Calu3 (cell line): ENCODE measurements at regions not wholly inside any gene's neighbourhood (a gene's known extent, or its start where the extent isn't known, plus 50 kb on each side); places are given as distances from the start of the nearest gene placed in this dataset.
"Not testable (repeated sequence)": the region's sequence is repeated elsewhere in the genome, so short reads cannot be mapped to it uniquely, and the experiment has no call there.

ENCODE experiments used
- BruUV-seq: library from RNA; stranded (reverse); fragments of 400-500 nt; replicated peaks from 2 replicates; lab custom pipeline; 2021; lab: Mats Ljungman, UMichigan
- CTCF ChIA-PET: fragments of 300-600 bp; sonication (Branson Sonifier 250); formaldehyde crosslinking; loops from one replicate; lab custom pipeline; 2022; ENCODE audit warnings: antibody characterized with exemption; lab: Charles Lee
- DNase-seq: peaks from one replicate; pipeline ENCODE4 v3.0.0; 2022
- H3K27ac Mint-ChIP-seq: one replicate; pipeline ENCODE4 v1.8.0; 2022; ENCODE audit warnings: mixed read lengths; ENCODE audit not compliant: unreplicated experiment
- H3K27me3 Mint-ChIP-seq: one replicate; pipeline ENCODE4 v1.8.0; 2022; ENCODE audit warnings: mixed read lengths; ENCODE audit not compliant: unreplicated experiment
- H3K36me3 Mint-ChIP-seq: one replicate; pipeline ENCODE4 v1.8.0; 2022; ENCODE audit warnings: mild to moderate bottlenecking, moderate library complexity, mixed read lengths; ENCODE audit not compliant: insufficient read depth, unreplicated experiment
- H3K4me1 Mint-ChIP-seq: one replicate; pipeline ENCODE4 v1.8.0; 2022; ENCODE audit warnings: mild to moderate bottlenecking, low read depth, mixed read lengths; ENCODE audit not compliant: unreplicated experiment
- H3K4me3 Mint-ChIP-seq: one replicate; pipeline ENCODE4 v1.8.0; 2022; ENCODE audit warnings: mild to moderate bottlenecking, low read depth, moderate library complexity, mixed read lengths; ENCODE audit not compliant: unreplicated experiment
- H3K9me3 Mint-ChIP-seq: one replicate; pipeline ENCODE4 v1.8.0; 2022; ENCODE audit warnings: low read depth, mixed read lengths; ENCODE audit not compliant: unreplicated experiment
- CTCF ChIP-seq: fragments of 200-600 bp; IDR thresholded peaks from one replicate; pipeline ENCODE4 v1.8.0; 2022; ENCODE audit warnings: antibody characterized with exemption; ENCODE audit not compliant: unreplicated experiment
- intact Hi-C: fragments of 100-400 bp; cut with micrococcal nuclease; formaldehyde crosslinking; loops from one replicate; pipeline ENCODE4 v1.10.0; 2022; ENCODE audit not compliant: unreplicated experiment

DNA sequence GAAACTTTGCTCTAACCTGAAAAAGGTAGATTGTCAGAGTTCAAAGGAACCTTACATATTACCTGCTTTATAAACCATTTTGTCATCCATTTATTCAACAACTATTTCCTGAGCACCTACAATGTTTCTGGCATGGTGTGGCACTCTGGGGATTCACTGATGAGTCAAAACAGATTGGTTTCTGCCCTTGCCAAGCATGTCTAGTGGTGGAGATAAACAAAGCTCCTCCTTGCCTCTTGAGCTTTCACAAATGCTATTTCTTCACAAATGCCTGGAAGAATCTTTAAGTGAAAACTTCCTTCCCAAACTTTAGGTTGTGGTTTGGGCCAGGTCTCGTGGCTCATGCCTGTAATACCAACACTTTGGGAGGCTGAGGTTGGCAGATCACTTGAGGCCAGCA is 85.1 kb upstream of the RELN start:
- DNase-seq, result no peak
- Mint-ChIP-seq H3K4me1 (no peaks in the 10 kb centered on the region), H3K4me3 (no peak overlapping the region), H3K27me3 (no peaks in the 10 kb centered on the region), H3K27ac (no peak overlapping the region), H3K9me3 (no peaks in the 10 kb centered on the region), H3K36me3 (no peaks in the 10 kb centered on the region)
- TF ChIP-seq CTCF, result no peak
- no TSS peak for BruUV-seq
- CTCF ChIA-PET, result no interaction called here
- intact Hi-C loops, result no loop called here

DNA sequence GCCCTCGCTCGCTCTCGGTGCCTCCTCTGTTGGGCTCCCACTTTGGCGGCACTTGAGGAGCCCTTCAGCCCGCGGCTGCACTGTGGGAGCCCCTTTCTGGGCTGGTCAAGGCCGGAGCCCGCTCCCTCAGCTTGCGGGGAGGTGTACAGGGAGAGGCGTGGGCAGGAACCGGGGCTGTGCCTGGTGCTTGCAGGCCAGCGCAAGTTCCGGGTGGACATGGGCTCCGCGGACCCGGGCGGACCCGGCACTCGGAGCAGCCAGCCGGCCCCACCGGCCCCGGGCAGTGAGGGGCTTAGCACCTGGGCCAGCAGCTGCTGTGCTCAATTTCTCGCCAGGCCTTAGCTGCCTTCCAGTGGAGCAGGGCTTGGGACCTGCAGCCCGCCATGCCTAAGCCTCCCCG is 82.2 kb upstream of the RELN start:
- H3K27me3 Mint-ChIP-seq, DNase-seq, intact Hi-C loops, H3K4me1 Mint-ChIP-seq, CTCF ChIA-PET, H3K4me3 Mint-ChIP-seq, BruUV-seq, H3K36me3 Mint-ChIP-seq, H3K9me3 Mint-ChIP-seq, H3K27ac Mint-ChIP-seq: not testable (repeated sequence)

GRCh38 chr7:104065491-104065890 is 76.0 kb upstream of the RELN start:
- BruUV-seq, result no TSS peak
- intact Hi-C loops, result no loop called here
- Mint-ChIP-seq H3K27me3 (peaks cover 2% of the 10 kb centered on the region), H3K4me1 (no peaks in the 10 kb centered on the region), H3K36me3 (no peaks in the 10 kb centered on the region), H3K27ac (no peak overlapping the region), H3K4me3 (no peak overlapping the region), H3K9me3 (no peaks in the 10 kb centered on the region)
- CTCF ChIA-PET, result no interaction called here
- TF ChIP-seq CTCF, result no peak
- no peak for DNase-seq

GRCh38 chr7:104064969-104065387 is 75.5 kb upstream of the RELN start:
- CTCF ChIA-PET, result no interaction called here
- Mint-ChIP-seq H3K36me3 (no peaks in the 10 kb centered on the region), H3K27ac (no peak overlapping the region), H3K27me3 (peaks cover 7% of the 10 kb centered on the region), H3K9me3 (no peaks in the 10 kb centered on the region), H3K4me3 (no peak overlapping the region), H3K4me1 (no peaks in the 10 kb centered on the region)
- no peak for TF ChIP-seq CTCF
- intact Hi-C loops, result no loop called here
- BruUV-seq, result no TSS peak
- DNase-seq, result no peak

DNA sequence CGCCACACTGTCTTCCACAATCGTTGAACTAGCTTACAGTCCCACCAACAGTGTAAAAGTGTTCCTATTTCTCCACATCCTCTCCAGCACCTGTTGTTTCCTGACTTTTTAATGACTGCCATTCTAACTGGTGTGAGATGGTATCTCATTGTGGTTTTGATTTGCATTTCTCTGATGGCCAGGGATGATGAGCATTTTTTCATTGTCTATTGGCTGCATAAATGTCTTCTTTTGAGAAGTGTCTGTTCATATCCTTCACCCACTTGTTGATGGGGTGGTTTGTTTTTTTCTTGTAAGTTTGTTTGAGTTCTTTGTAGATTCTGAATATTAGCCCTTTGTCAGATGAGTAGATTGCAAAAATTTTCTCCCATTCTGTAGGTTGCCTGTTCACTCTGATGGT is 74.3 kb upstream of the RELN start:
- H3K9me3 Mint-ChIP-seq, CTCF ChIA-PET, H3K4me3 Mint-ChIP-seq, intact Hi-C loops, H3K36me3 Mint-ChIP-seq, H3K27ac Mint-ChIP-seq, BruUV-seq, DNase-seq, H3K4me1 Mint-ChIP-seq: not testable (repeated sequence)
- peaks cover 18% of the 10 kb centered on the region for H3K27me3 Mint-ChIP-seq
